Subcutaneous abdominal adipose tissue (tissue), 5 donors: ENCODE measurements at regions not wholly inside any gene's neighbourhood (a gene's known extent, or its start where the extent isn't known, plus 50 kb on each side); places are given as distances from the start of the nearest gene placed in this dataset.

Source experiments
- H3K27ac ChIP-seq: one replicate; pipeline ENCODE4 v1.7.0; 2013; ENCODE audit warnings: low read depth, mild to moderate bottlenecking, inconsistent platforms, low read length, moderate library complexity
- H3K27me3 ChIP-seq, 5 donors: one replicate each; pipeline ENCODE4 v1.7.0; 2013; ENCODE audit warnings: low read length in 5 of 5, inconsistent platforms in 1 of 5; ENCODE audit not compliant: control insufficient read depth in 5 of 5, insufficient read depth in 4 of 5
- H3K36me3 ChIP-seq, 5 donors: one replicate each; pipeline ENCODE4 v1.7.0; 2013; ENCODE audit warnings: low read length in 5 of 5; ENCODE audit not compliant: control insufficient read depth in 5 of 5, insufficient read depth in 5 of 5
- H3K4me1 ChIP-seq, 5 donors: one replicate each; pipeline ENCODE4 v1.7.0; 2013; ENCODE audit warnings: low read length in 5 of 5, mild to moderate bottlenecking in 3 of 5, moderate library complexity in 1 of 5; ENCODE audit not compliant: control insufficient read depth in 5 of 5, insufficient read depth in 5 of 5
- H3K4me3 ChIP-seq, 5 donors: one replicate each; pipeline ENCODE4 v1.7.0; 2013; ENCODE audit warnings: low read length in 5 of 5, low read depth in 1 of 5
- H3K9ac ChIP-seq, 5 donors: one replicate each; pipeline ENCODE4 v1.7.0; 2013; ENCODE audit warnings: low read length in 5 of 5, mild to moderate bottlenecking in 4 of 5, moderate library complexity in 3 of 5
- H3K9me3 ChIP-seq, 5 donors: one replicate each; pipeline ENCODE4 v1.7.0; 2013; ENCODE audit warnings: low read length in 5 of 5; ENCODE audit not compliant: control insufficient read depth in 5 of 5
- donor health status: healthy.
- donor health status: healthy.
- donor health status: healthy.
- donor health status: healthy.
- donor health status: healthy.

- H3K27ac ChIP-seq = no peak overlapping the region
- no peak overlapping the region for H3K9ac ChIP-seq
- H3K27me3 ChIP-seq = peaks cover 0 to 41% (median 31%) of the 10 kb centered on the region in 5 donors
- H3K36me3 ChIP-seq = no peaks in the 10 kb centered on the region
- H3K9me3 ChIP-seq = no peaks in the 10 kb centered on the region
- no peak overlapping the region for H3K4me3 ChIP-seq
- no peaks in the 10 kb centered on the region for H3K4me1 ChIP-seq
Measured at GRCh38 chr17:79292501-79292900, 217.9 kb downstream of the ENGASE start.

DNA sequence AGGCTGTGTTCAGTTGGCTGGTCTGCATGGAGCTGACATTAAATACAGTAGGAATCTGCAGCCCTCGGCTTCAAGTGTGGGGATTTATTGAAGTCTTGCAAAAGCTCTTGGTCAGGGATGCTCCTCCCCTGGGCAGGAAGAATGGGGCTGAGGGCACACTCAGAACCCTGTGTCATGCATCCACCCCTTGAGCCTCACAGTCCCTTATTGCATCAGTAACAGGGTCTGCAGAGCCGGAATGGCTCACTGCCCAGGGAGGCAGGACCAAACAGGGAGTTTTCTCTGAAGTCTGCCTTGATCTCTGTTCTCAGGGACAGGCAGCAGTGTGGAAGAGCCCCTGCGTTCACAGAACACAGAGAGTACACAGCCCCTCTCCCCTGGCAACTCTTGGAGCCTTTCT lies 216.8 kb downstream of the ENGASE start:
- H3K9me3 ChIP-seq = no peaks in the 10 kb centered on the region
- no peaks in the 10 kb centered on the region for H3K4me1 ChIP-seq
- H3K4me3 ChIP-seq = no peak overlapping the region
- peaks cover 0 to 43% (median 35%) of the 10 kb centered on the region in 5 donors for H3K27me3 ChIP-seq
- H3K27ac ChIP-seq = no peak overlapping the region
- H3K9ac ChIP-seq = no peak overlapping the region
- H3K36me3 ChIP-seq = no peaks in the 10 kb centered on the region

DNA sequence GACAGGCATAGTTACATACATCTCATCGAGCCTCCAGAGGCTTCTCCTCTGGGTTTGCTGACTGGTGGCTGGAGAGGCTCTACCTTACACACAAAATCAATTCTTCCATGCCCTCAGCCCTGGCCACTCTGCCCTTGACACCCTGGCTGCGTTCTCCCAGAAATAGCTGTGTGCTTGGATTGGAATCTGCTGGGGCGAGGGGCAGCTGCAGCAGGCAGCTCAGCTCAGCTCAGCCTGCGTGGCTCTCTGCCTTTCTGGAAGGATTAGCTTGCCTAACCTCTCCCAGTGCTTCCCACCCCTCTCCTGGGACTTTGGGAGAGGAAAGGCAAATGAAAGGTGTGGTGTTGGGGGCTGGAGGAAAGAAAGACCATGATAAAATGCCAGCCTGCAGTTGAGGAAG lies 216.1 kb downstream of the ENGASE start:
- Histone ChIP-seq H3K4me3 (no peak overlapping the region), H3K27me3 (peaks cover 4 to 49% (median 40%) of the 10 kb centered on the region in 5 donors), H3K36me3 (no peaks in the 10 kb centered on the region), H3K9ac (no peak overlapping the region), H3K27ac (no peak overlapping the region), H3K4me1 (no peaks in the 10 kb centered on the region), H3K9me3 (no peaks in the 10 kb centered on the region)

GRCh38 chr17:79288950-79289349 lies 214.3 kb downstream of the ENGASE start:
- Histone ChIP-seq H3K4me1 (no peaks in the 10 kb centered on the region), H3K9me3 (no peaks in the 10 kb centered on the region), H3K4me3 (no peak overlapping the region), H3K9ac (no peak overlapping the region), H3K27me3 (peaks cover 5 to 49% (median 40%) of the 10 kb centered on the region in 5 donors), H3K27ac (no peak overlapping the region), H3K36me3 (no peaks in the 10 kb centered on the region)

DNA sequence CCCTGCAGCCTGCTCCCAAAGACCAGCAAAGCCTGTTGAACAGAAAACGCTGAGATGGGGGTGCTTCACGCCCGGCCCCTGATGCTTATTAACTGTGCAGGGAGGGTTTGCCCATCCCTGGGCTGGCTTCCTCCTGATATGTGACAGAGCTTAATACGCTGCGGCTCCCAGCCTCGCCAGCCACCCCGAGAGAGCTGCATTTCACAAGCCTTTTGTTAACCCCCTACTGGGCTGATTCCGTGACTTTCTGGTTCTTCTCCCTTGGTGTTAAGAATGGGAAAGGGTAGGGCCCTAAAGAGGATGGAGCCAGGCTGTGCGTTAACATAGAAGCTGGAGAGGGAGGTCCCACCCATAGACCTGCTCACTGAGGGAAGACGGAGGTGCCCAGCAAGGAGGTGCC lies 211.8 kb downstream of the ENGASE start:
- Histone ChIP-seq H3K9ac (no peak overlapping the region), H3K36me3 (no peaks in the 10 kb centered on the region), H3K27ac (no peak overlapping the region), H3K4me3 (no peak overlapping the region), H3K9me3 (no peaks in the 10 kb centered on the region), H3K4me1 (no peaks in the 10 kb centered on the region), H3K27me3 (peaks cover 5 to 46% (median 40%) of the 10 kb centered on the region in 5 donors)

- Histone ChIP-seq H3K9me3 (no peaks in the 10 kb centered on the region), H3K4me1 (no peaks in the 10 kb centered on the region), H3K9ac (no peak overlapping the region), H3K27me3 (peaks cover 5 to 43% (median 39%) of the 10 kb centered on the region in 5 donors), H3K4me3 (no peak overlapping the region), H3K27ac (no peak overlapping the region), H3K36me3 (no peaks in the 10 kb centered on the region)
Measured at GRCh38 chr17:79285973-79286372, 211.3 kb downstream of the ENGASE start.

DNA sequence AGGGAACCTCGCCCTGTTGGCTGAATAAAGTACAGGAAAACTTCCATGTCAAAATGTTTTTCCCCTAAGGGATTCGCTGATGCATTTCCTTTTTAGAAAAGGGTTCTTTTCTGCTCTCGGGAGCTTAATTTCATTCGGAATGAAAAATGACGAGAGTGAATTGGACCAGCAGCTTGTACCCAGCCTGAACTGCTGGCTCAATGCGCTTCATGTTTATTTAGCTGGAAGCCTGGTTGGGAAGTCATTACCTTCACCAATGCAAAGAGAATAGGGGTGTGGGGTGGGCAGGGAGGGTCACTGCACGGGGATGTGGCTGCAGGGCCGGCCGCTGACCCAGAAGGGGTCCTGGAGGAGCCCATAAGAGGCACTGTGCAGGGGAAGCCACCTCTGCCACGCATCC lies 207.7 kb downstream of the ENGASE start:
- Histone ChIP-seq H3K27me3 (peaks cover 5 to 32% (median 28%) of the 10 kb centered on the region in 5 donors), H3K4me1 (no peaks in the 10 kb centered on the region), H3K9ac (no peak overlapping the region), H3K9me3 (no peaks in the 10 kb centered on the region), H3K27ac (no peak overlapping the region), H3K36me3 (no peaks in the 10 kb centered on the region), H3K4me3 (no peak overlapping the region)

DNA sequence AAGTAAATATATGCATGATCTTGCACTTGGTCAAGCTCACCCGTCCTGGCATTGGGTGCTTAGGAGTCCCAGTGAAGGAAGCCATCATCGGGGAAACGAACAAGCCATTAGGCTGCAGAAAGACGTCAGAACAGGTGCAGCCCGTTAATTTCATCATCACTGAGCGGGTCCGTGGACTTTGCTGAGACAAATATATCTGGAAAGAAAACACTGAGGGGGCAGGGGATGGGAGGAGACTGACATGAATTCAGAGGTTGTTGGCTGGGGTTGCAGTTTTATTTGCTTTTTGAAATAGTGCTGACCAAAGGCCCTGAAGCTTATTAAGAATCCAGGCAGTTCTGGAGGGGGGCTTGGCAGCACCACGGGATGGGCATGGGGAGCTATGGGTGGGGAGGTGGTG lies 207.2 kb downstream of the ENGASE start:
- Histone ChIP-seq H3K36me3 (no peaks in the 10 kb centered on the region), H3K9me3 (no peaks in the 10 kb centered on the region), H3K27ac (no peak overlapping the region), H3K27me3 (peaks cover 5 to 28% (median 23%) of the 10 kb centered on the region in 5 donors), H3K4me3 (no peak overlapping the region), H3K4me1 (no peaks in the 10 kb centered on the region), H3K9ac (no peak overlapping the region)

- Histone ChIP-seq H3K36me3 (no peaks in the 10 kb centered on the region), H3K9me3 (no peaks in the 10 kb centered on the region), H3K27ac (no peak overlapping the region), H3K9ac (no peak overlapping the region), H3K4me3 (no peak overlapping the region), H3K27me3 (peaks cover 4 to 23% (median 16%) of the 10 kb centered on the region in 5 donors), H3K4me1 (no peaks in the 10 kb centered on the region)
Measured at GRCh38 chr17:79280866-79281572, 206.4 kb downstream of the ENGASE start.

DNA sequence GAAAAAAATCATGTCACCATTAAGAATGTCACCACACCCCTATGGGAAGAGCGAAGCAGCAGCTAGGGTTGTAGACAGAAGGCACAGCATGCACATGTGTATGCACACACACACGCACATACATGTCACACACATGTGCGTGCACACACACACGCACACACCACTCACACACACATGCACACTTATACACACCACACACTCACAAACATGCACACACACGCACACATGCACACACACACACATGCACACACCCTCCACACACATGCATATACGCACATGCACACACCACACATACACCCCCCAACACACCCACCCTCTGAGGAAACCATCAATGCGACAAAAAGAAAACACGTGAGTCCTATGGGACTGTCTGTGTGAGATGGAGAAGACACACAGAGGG lies 205.4 kb downstream of the ENGASE start:
- H3K27me3 ChIP-seq = peaks cover 0 to 18% (median 17%) of the 10 kb centered on the region in 5 donors
- H3K9ac ChIP-seq = no peak overlapping the region
- H3K4me1 ChIP-seq = no peaks in the 10 kb centered on the region
- no peak overlapping the region for H3K4me3 ChIP-seq
- H3K9me3 ChIP-seq = no peaks in the 10 kb centered on the region
- no peak overlapping the region for H3K27ac ChIP-seq
- H3K36me3 ChIP-seq = no peaks in the 10 kb centered on the region
